ENCODE measurements at regions not wholly inside any gene's neighbourhood (a gene's known extent, or its start where the extent isn't known, plus 50 kb on each side); places are given as distances from the start of the nearest gene placed in this dataset.

DNA sequence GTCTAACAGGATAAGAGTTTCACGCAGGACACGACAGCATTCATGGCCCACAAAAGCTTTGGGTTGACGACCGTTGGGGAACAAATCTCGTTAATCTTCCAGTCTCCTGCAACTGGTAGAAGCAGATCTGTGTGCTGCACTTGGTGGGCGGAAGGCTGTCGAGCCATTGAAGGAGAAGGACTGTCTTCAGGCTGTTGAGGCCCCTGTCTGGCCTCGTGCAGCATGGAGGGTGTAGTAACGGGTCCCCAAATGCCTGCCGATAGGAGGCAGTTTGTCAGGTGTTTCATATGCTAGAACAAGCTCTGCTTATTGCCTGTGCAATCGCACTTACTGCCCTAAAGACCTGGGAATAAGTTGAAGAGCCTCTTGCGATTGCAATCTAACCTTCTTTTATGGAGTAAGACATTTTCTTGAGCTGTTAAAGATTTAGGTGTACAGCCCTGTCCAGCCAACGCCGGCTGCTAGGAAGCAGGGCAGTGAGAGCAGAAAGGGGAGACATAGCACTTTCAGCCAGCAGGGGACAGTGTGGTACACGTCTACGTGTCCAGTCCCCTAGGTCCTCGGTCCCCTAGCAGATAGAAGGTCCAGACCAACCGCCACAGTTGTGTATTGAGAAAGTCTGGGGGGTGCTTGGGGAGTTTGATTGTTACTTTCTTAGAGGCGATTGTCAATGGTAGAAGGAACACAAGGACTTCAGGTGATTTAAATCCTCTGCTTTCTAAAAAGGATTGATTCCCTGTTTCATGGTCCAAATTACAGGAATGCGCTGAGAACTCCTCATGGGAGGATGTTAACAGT lies 102.3 kb upstream of the TMPRSS2 start:
- TF ChIP-seq, protein P1, sequence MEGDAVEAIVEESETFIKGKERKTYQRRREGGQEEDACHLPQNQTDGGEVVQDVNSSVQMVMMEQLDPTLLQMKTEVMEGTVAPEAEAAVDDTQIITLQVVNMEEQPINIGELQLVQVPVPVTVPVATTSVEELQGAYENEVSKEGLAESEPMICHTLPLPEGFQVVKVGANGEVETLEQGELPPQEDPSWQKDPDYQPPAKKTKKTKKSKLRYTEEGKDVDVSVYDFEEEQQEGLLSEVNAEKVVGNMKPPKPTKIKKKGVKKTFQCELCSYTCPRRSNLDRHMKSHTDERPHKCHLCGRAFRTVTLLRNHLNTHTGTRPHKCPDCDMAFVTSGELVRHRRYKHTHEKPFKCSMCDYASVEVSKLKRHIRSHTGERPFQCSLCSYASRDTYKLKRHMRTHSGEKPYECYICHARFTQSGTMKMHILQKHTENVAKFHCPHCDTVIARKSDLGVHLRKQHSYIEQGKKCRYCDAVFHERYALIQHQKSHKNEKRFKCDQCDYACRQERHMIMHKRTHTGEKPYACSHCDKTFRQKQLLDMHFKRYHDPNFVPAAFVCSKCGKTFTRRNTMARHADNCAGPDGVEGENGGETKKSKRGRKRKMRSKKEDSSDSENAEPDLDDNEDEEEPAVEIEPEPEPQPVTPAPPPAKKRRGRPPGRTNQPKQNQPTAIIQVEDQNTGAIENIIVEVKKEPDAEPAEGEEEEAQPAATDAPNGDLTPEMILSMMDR (IDR thresholded peaks at IDR 0.05), result no peak
- TF ChIP-seq EZH2 (IDR thresholded peaks at IDR 0.05; ENCODE audit: borderline replicate concordance, insufficient read depth, low read depth, low read length, poor library complexity, severe bottlenecking), result no peak
